Heart right ventricle (tissue), 16 donors: ENCODE measurements at regions not wholly inside any gene's neighbourhood (a gene's known extent, or its start where the extent isn't known, plus 50 kb on each side); places are given as distances from the start of the nearest gene placed in this dataset.
A peak's percentile ranks its signal among the peaks of the same experiment; 100 is the strongest.

Experiments
- ATAC-seq, 8 donors: fragments of 200-7000 bp; cut with Tn5 transposase; one replicate each; pipeline ENCODE4 v1.9.1; 2020; ENCODE audit warnings: mild to moderate bottlenecking in 8 of 8, moderate library complexity in 8 of 8, moderate number of reproducible peaks in 1 of 8
- DNase-seq, 2 donors: peaks; one replicate each; pipeline ENCODE4 v3.0.0-alpha.2; 2020
- H3K27ac ChIP-seq, 10 donors: fragments of 200-600 bp; sonication (generic) in 2 of 10; one replicate each; pipeline versions ENCODE4 v1.5.0 to v1.8.0; 2020 to 2022; ENCODE audit warnings: mild to moderate bottlenecking in 3 of 10
- H3K27me3 ChIP-seq, 7 donors: fragments of 200-600 bp; one replicate each; pipeline ENCODE4 v1.8.0; 2021 to 2022; ENCODE audit warnings: mild to moderate bottlenecking in 2 of 7
- H3K36me3 ChIP-seq, 9 donors: fragments of 200-600 bp; sonication (generic) in 1 of 9; one replicate each; pipeline versions ENCODE4 v1.5.0 to v1.8.0; 2020 to 2022; ENCODE audit warnings: mild to moderate bottlenecking in 2 of 9
- H3K4me1 ChIP-seq, 9 donors: fragments of 200-600 bp; sonication (generic) in 1 of 9; one replicate each; pipeline versions ENCODE4 v1.5.0 to v1.8.0; 2020 to 2022; ENCODE audit warnings: mild to moderate bottlenecking in 4 of 9
- H3K4me3 ChIP-seq, 10 donors: fragments of 200-600 bp; sonication (generic) in 2 of 10; one replicate each; pipeline versions ENCODE4 v1.5.0 to v1.8.0; 2020 to 2022; ENCODE audit warnings: mild to moderate bottlenecking in 7 of 10, moderate library complexity in 2 of 10
- H3K9me3 ChIP-seq, 11 donors: fragments of 200-600 bp in 10 of 11; sonication (generic) in 2 of 11; one replicate each; pipeline versions ENCODE4 v1.5.0 to v1.8.0; 2013 to 2022; ENCODE audit warnings: mild to moderate bottlenecking in 2 of 11, control low read depth in 1 of 11, moderate library complexity in 1 of 11
- CTCF ChIP-seq, 9 donors: fragments of 200-600 bp; sonication (generic) in 2 of 9; IDR thresholded peaks; one replicate each; pipeline versions ENCODE4 v1.5.0 to v1.8.0; 2021 to 2022; ENCODE audit warnings: antibody characterized with exemption in 9 of 9, mild to moderate bottlenecking in 5 of 9, moderate library complexity in 1 of 9
- WGBS, 2 donors: extraction: QIAGEN DNeasy Blood & Tissue Kit; methylation state at CpG; one replicate each; pipeline ENCODE4 v1.1.7; 2013; ENCODE audit warnings: inconsistent platforms in 1 of 2; 5-methylcytosine and 5-hydroxymethylcytosine counted together
- intact Hi-C, 10 donors: fragments of 100-400 bp; cut with DNase I; formaldehyde crosslinking; loops; one replicate each; pipeline versions ENCODE4 v1.11.1 to v1.14.2; 2022
- donor health status: Arrhythmogenic right ventricular cardiomyopathy.
- donor health status: ischemic (EF 13 %, LVEDD 7.1; RV severe dilation, severe dysfunction).
- donor health status: healthy with polysubstance abuse.
- donor health status: DM: no; HTN: yes; CAD: no.
- donor health status: DM: no; HTN: no; CAD: no.
- donor health status: ischemic (EF 25% LVEDD 6.9; RV normal size, moderate dysfunction).
- donor health status: ischemic (EF 25% LVEDD 5.7; RV mildly dilated, moderate dysfunction).
- donor health status: healthy.
- donor health status: DM: yes; HTN: yes; CAD: no.
- donor health status: Ischemic cardiomyopathy.
- donor health status: ischemic (EF 35%, LVEDD 5.7; RV mildly dilated, moderate dysfunction).
- donor health status: nonischemic (EF 11% LVEDD 7.7; RV severe dilation, severe dysfunction).
- donor health status: DM: yes; HTN: yes; CAD: no.
- donor health status: PGD.
- donor health status: ischemic (EF 29% LVEDD 5.4; RV normal size, mild dysfunction).
- donor health status: nonischemic (EF 23%, LVEDD 6.1; RV moderate dilation, normal function).

GRCh38 chr10:61128196-61128595 is 184.2 kb upstream of the RHOBTB1 start:
- H3K4me3 ChIP-seq: no peak overlapping the region
- DNase-seq (no peak), ATAC-seq (no peak)
- H3K4me1 ChIP-seq: peaks cover 0 to 9% (median 0%) of the 10 kb centered on the region in 9 donors
- peaks cover 0 to 2% (median 0%) of the 10 kb centered on the region in 11 donors for H3K9me3 ChIP-seq
- TF ChIP-seq CTCF (IDR thresholded peaks at IDR 0.05): no peak
- intact Hi-C loops: no loop called here
- H3K27ac ChIP-seq: no peak overlapping the region
- no peaks in the 10 kb centered on the region for H3K36me3 ChIP-seq
- H3K27me3 ChIP-seq: no peaks in the 10 kb centered on the region

GRCh38 chr10:61125560-61126170 is 181.7 kb upstream of the RHOBTB1 start:
- Histone ChIP-seq H3K27me3 (no peaks in the 10 kb centered on the region), H3K4me1 (peaks cover 0 to 9% (median 0%) of the 10 kb centered on the region in 9 donors), H3K27ac (no peak overlapping the region), H3K4me3 (no peak overlapping the region), H3K36me3 (no peaks in the 10 kb centered on the region), H3K9me3 (no peaks in the 10 kb centered on the region)
- TF ChIP-seq CTCF (IDR thresholded peaks at IDR 0.05): no peak
- intact Hi-C loops: no loop called here
- 29 to 36% methylated on average over 3 of the region's 3 CpGs for WGBS, 2 donors
- no peak for DNase-seq
- ATAC-seq: peak in 3 of 8 donors; percentile 33 to 59 (median 52)

GRCh38 chr10:61124756-61125530 is 181.0 kb upstream of the RHOBTB1 start:
- 80 to 84% methylated on average over 6 of the region's 6 CpGs for WGBS, 2 donors
- no peaks in the 10 kb centered on the region for H3K9me3 ChIP-seq
- no peak for TF ChIP-seq CTCF (IDR thresholded peaks at IDR 0.05)
- H3K27me3 ChIP-seq: no peaks in the 10 kb centered on the region
- DNase-seq (no peak), ATAC-seq (no peak)
- H3K4me1 ChIP-seq: peaks cover 0 to 9% (median 0%) of the 10 kb centered on the region in 9 donors
- intact Hi-C loops: no loop called here
- H3K4me3 ChIP-seq: no peak overlapping the region
- no peaks in the 10 kb centered on the region for H3K36me3 ChIP-seq
- no peak overlapping the region for H3K27ac ChIP-seq

- intact Hi-C loops: no loop called here
- TF ChIP-seq CTCF (IDR thresholded peaks at IDR 0.05): no peak
- Histone ChIP-seq H3K27ac (no peak overlapping the region), H3K4me3 (no peak overlapping the region), H3K4me1 (peaks cover 0 to 6% (median 0%) of the 10 kb centered on the region in 9 donors), H3K27me3 (no peaks in the 10 kb centered on the region), H3K36me3 (no peaks in the 10 kb centered on the region), H3K9me3 (no peaks in the 10 kb centered on the region)
- WGBS, 2 donors: 93 to 94% methylated on average over 2 of the region's 2 CpGs
- ATAC-seq (no peak), DNase-seq (no peak)
These were observed 176.8 kb upstream of the RHOBTB1 start for GRCh38 chr10:61120805-61121204.
